ENCODE measurements at regions not wholly inside any gene's neighbourhood (a gene's known extent, or its start where the extent isn't known, plus 50 kb on each side); places are given as distances from the start of the nearest gene placed in this dataset.

DNA sequence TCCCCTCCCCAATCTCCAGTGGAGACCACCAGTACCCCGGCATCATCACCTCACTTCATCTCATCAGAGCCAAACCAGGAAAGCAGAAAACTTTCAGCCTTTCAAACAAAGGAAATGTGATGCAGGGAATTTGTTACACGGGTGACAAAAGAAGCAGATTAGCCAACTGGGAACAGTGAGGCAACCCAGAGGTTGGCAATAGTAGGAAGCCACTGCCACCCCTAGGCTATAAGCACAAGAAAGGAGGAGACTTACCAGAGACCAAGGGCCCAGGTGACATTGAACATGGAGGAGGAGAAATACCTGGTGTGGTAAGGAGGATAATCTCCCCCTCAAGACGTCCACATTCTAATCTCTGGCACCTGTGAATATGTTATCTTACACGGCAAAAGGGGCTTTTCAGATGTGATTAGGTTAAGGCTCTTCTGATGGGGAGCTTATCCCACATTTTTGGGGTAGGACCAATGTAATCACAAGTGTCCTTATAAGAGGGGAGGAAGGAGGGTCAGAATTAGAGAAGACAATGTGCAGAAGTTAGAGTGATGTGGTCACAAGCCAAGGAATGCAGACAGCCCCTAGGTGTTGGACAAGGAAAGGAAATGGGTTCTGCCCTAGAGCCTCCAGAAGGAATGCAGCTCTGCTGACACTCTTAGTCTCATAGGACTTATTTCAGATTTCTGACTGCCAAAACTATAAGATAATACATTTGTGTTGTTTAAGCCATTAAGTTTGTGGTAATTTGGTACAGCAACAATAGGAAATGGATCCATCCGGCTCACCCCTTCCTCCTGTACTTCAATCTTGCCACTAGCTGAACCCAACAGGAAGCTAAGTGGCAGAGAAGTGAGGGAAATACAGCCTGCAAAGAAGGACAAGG is 83.6 kb upstream of the VAV3 start:
- Histone ChIP-seq H3K4me3 (no peak overlapping the region), H3K27ac (no peak overlapping the region), H3K27me3 (no peaks in the 10 kb centered on the region), H3K36me3 (no peaks in the 10 kb centered on the region), H3K4me1 (peaks cover 0 to 12% (median 4%) of the 10 kb centered on the region in 4 donors), H3K9me3 (no peaks in the 10 kb centered on the region)
- intact Hi-C loops (cut with DNase I) = no loop called here
- TF ChIP-seq CTCF (IDR thresholded peaks at IDR 0.05) = no peak
- TF ChIP-seq POLR2AphosphoS5 (IDR thresholded peaks at IDR 0.05) = no peak
- TF ChIP-seq EP300 (IDR thresholded peaks at IDR 0.05) = no peak
- no peak for TF ChIP-seq POLR2A (IDR thresholded peaks at IDR 0.05)
- no peak for DNase-seq
- 75% methylated on average over 5 of the region's 5 CpGs for WGBS, 2 donors

DNA sequence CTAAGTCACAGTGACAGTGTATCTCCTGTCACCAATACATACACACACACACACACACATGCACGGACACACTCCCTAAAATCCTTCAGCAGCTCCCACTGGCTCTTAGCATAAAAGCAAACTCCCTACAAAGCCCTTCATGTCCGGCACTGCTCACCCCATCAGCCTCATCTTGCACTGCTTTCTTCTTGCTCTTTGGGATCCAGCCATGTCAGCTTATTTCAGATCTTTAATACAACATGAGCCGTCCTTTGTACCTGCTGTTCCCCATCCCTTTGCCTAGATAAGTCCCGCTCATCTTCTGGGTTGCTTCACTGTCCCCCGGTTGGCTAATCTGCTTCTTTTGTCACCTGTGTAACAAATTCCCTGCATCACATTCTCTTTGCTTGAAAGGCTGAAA is 82.1 kb upstream of the VAV3 start:
- Histone ChIP-seq H3K36me3 (no peaks in the 10 kb centered on the region), H3K27me3 (no peaks in the 10 kb centered on the region), H3K9me3 (no peaks in the 10 kb centered on the region), H3K27ac (no peak overlapping the region), H3K4me3 (no peak overlapping the region), H3K4me1 (peaks cover 0 to 12% (median 4%) of the 10 kb centered on the region in 4 donors)
- 75 to 82% methylated on average over 5 of the region's 5 CpGs for WGBS, 2 donors
- intact Hi-C loops (cut with DNase I) = no loop called here
- DNase-seq = no peak
- TF ChIP-seq EP300 (IDR thresholded peaks at IDR 0.05) (no peak), POLR2AphosphoS5 (IDR thresholded peaks at IDR 0.05) (no peak), CTCF (IDR thresholded peaks at IDR 0.05) (no peak), POLR2A (IDR thresholded peaks at IDR 0.05) (no peak)

DNA sequence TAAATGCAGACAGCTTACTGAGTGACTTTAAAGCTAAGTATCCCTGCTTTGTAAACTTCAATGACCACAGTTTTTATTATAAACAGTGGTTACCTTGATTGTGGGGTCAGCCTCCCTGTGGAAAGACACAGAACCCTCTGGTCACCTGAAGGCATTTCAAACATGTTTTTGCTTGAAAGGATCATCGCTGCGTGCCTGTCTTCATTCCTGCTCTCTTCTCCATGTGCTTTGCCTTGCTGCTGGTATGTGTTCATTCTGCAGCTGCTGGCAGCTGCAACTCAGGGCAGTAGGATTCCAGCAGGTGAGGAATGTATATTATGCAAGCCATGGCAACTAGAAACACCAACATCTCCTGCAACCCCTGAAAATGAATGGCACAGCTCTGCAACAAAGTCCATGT is 81.0 kb upstream of the VAV3 start:
- no peaks in the 10 kb centered on the region for H3K36me3 ChIP-seq
- WGBS, 2 donors = 66 to 80% methylated on average over 2 of the region's 2 CpGs
- no peak overlapping the region for H3K27ac ChIP-seq
- H3K4me3 ChIP-seq = no peak overlapping the region
- no peaks in the 10 kb centered on the region for H3K27me3 ChIP-seq
- no peaks in the 10 kb centered on the region for H3K9me3 ChIP-seq
- no peak for DNase-seq
- intact Hi-C loops (cut with DNase I) = no loop called here
- TF ChIP-seq POLR2A (IDR thresholded peaks at IDR 0.05) (no peak), EP300 (IDR thresholded peaks at IDR 0.05) (no peak), CTCF (IDR thresholded peaks at IDR 0.05) (no peak), POLR2AphosphoS5 (IDR thresholded peaks at IDR 0.05) (no peak)
- peaks cover 0 to 18% (median 7%) of the 10 kb centered on the region in 4 donors for H3K4me1 ChIP-seq

DNA sequence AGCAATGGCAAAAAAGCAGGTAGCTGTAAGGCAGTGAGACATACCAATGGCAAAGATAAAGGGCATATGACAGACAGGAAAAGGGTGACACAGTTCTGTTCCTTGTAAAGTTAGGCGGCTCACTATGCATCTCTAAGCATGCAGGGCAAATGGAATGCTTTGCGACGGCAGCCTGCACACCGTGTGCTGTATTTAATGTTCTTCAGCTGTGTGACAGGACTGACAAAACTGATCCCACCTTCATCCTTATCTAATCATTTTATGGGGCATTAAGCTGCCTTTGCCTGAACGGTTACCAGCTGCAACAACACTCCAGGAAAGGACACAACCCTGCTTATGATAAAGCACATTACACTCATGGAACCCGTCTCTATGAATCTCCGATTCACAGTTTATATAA is 80.5 kb upstream of the VAV3 start:
- no peak overlapping the region for H3K27ac ChIP-seq

More for the DNA sequence above, 80.5 kb upstream of the VAV3 start:
- DNase-seq = no peak
- peaks cover 0 to 21% (median 9%) of the 10 kb centered on the region in 4 donors for H3K4me1 ChIP-seq
- H3K27me3 ChIP-seq = no peaks in the 10 kb centered on the region
- no peak overlapping the region for H3K4me3 ChIP-seq
- 18 to 53% methylated on average over 7 of the region's 7 CpGs for WGBS, 2 donors
- TF ChIP-seq CTCF (IDR thresholded peaks at IDR 0.05) (no peak), POLR2AphosphoS5 (IDR thresholded peaks at IDR 0.05) (no peak), EP300 (IDR thresholded peaks at IDR 0.05) (no peak), POLR2A (IDR thresholded peaks at IDR 0.05) (no peak)
- no peaks in the 10 kb centered on the region for H3K9me3 ChIP-seq
- intact Hi-C loops (cut with DNase I) = no loop called here
- no peaks in the 10 kb centered on the region for H3K36me3 ChIP-seq
